Stimulated activated naive CD8-positive, alpha-beta T cell treated with anti-CD3 and anti-CD28 coated beads, Interleukin-15, amount 100 ng/mL, for 72 hours (primary cell): ENCODE measurements at regions not wholly inside any gene's neighbourhood (a gene's known extent, or its start where the extent isn't known, plus 50 kb on each side); places are given as distances from the start of the nearest gene placed in this dataset.
"Not testable (repeated sequence)": the region's sequence is repeated elsewhere in the genome, so short reads cannot be mapped to it uniquely, and the experiment has no call there.

Experiments
- ATAC-seq: fragments of 150-1000 bp; cut with Tn5 transposase; 2 replicates; pipeline ENCODE4 v1.10.0; 2021; ENCODE audit warnings: mild to moderate bottlenecking, moderate library complexity
- DNase-seq, 2 donors: peaks; one replicate each; pipeline ENCODE4 v3.0.0; 2021 to 2022
- H3K27ac Mint-ChIP-seq, 2 donors: one replicate each; pipeline ENCODE4 v1.8.0; 2022; ENCODE audit warnings: mild to moderate bottlenecking in 2 of 2, mixed read lengths in 2 of 2, moderate library complexity in 2 of 2
- H3K27me3 Mint-ChIP-seq: one replicate; pipeline ENCODE4 v1.8.0; 2022; ENCODE audit warnings: mixed read lengths
- H3K4me1 Mint-ChIP-seq: one replicate; pipeline ENCODE4 v1.8.0; 2022; ENCODE audit warnings: mild to moderate bottlenecking, mixed read lengths
- H3K4me3 Mint-ChIP-seq, 2 donors: one replicate each; pipeline ENCODE4 v1.8.0; 2022; ENCODE audit warnings: mild to moderate bottlenecking in 2 of 2, mixed read lengths in 2 of 2, moderate library complexity in 1 of 2
- H3K9me3 Mint-ChIP-seq, 2 donors: one replicate each; pipeline ENCODE4 v1.8.0; 2022; ENCODE audit warnings: mixed read lengths in 2 of 2

DNA sequence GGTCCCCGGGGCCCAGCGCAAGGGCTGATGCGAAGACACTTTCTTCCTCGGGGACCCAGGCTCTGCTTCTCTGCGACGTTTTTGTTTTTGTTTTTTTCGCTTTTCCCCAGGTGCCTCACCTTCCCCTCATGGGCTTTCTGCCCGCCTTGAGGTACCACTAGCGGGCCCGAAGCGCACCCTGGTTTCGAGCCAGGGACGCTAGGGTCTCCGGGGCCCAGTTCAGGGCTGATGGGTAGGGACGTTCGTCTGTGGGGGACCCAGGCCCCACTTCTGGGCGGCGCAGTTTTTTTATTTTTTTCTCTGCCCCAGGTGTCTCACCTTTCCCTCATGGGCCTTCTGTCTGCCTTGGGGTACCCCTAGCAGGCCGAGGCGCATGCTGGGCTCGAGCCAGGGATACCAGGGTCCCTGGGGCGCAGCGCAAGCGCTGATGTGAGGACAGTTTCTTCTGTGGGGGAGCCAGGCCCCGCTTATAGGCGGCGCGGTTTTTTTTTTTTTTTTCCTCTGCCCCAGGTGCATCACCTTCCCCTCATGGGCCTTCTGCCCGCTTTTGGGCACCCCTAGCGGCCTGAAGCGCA, 530.0 kb downstream of the FOXD4L4 start:
- not testable (repeated sequence) for H3K27ac Mint-ChIP-seq, H3K9me3 Mint-ChIP-seq, DNase-seq, ATAC-seq, H3K4me1 Mint-ChIP-seq, H3K27me3 Mint-ChIP-seq, H3K4me3 Mint-ChIP-seq

DNA sequence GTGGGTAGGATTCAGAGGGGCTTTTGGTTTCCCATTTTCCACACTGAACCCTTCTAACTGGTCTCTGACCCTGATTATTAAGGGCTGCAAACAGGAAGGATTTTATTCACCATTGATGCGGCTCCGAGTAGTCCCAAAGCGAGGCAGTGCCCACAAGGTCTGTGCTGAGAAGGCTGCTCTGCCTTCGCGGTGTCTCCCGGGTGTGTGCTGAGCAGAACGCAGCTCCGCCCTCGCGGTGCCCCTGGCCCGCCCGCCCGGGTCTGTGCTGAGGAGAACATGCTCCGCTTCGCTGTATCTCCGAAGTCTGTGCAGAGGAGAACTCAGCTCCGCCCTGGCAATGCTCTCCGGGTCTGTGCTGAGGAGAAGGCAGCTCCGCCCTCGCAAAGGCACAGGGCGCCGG, 530.7 kb downstream of the FOXD4L4 start:
- H3K4me1 Mint-ChIP-seq, H3K4me3 Mint-ChIP-seq, H3K9me3 Mint-ChIP-seq, H3K27me3 Mint-ChIP-seq, H3K27ac Mint-ChIP-seq: not testable (repeated sequence)
- ATAC-seq = peak; percentile 62
- DNase-seq = peak in 1 of 2 donors; percentile 39

GRCh38 chr9:66269024-66269423, 532.1 kb downstream of the FOXD4L4 start:
- DNase-seq, H3K27ac Mint-ChIP-seq, ATAC-seq, H3K9me3 Mint-ChIP-seq, H3K27me3 Mint-ChIP-seq, H3K4me1 Mint-ChIP-seq: not testable (repeated sequence)
- peak overlapping the region; percentile 32 to 69 for H3K4me3 Mint-ChIP-seq

GRCh38 chr9:66269783-66270182, 532.8 kb downstream of the FOXD4L4 start:
- DNase-seq (peak; percentile 76 to 78), ATAC-seq (peak; percentile 46)
- not testable (repeated sequence) for H3K27me3 Mint-ChIP-seq, H3K9me3 Mint-ChIP-seq, H3K4me1 Mint-ChIP-seq
- Mint-ChIP-seq H3K4me3 (peak overlapping the region; percentile 97 to 98), H3K27ac (peak overlapping the region; percentile 82 to 98)

DNA sequence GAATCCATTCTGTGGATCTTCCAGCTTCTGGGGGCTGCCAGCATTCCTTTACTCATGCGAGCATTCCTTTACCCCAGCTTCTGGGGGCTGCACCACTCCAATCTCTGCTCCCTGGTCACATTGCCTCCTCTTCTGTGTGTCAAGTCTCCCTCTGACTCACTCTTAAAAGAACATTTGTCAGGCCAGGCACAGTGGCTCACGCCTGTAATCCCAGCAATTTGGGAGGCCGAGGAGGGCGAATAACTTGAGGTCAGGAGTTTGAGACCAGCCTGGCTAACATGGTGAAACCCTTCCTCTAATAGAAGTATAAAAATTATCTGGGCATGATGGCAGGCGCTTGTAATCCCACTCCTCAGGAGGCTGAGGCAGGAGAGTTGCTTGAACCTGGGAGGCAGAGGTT, 541.9 kb downstream of the FOXD4L4 start:
- not testable (repeated sequence) for H3K9me3 Mint-ChIP-seq, DNase-seq, H3K27me3 Mint-ChIP-seq, ATAC-seq, H3K27ac Mint-ChIP-seq, H3K4me1 Mint-ChIP-seq, H3K4me3 Mint-ChIP-seq
